RWPE2 (cell line): ENCODE measurements at regions not wholly inside any gene's neighbourhood (a gene's known extent, or its start where the extent isn't known, plus 50 kb on each side); places are given as distances from the start of the nearest gene placed in this dataset.

Experiments used
- ATAC-seq: fragments of 200-7000 bp; cut with Tn5 transposase; 3 replicates; pipeline ENCODE4 v1.9.1; 2021; ENCODE audit warnings: low read depth
- DNase-seq: peaks from one replicate; pipeline ENCODE4 v3.0.0-alpha.2; 2020; ENCODE audit warnings: low spot score
- H3K27ac ChIP-seq: fragments of 450-650 bp; 2 replicates; pipeline ENCODE4 v1.5.1; 2017; ENCODE audit warnings: mild to moderate bottlenecking; ENCODE audit not compliant: poor library complexity, severe bottlenecking
- H3K27me3 ChIP-seq: fragments of 250-450 bp; sonication (Bioruptor Pico); 2 replicates; pipeline ENCODE4 v1.5.1; 2021; ENCODE audit warnings: mild to moderate bottlenecking, moderate library complexity; ENCODE audit not compliant: insufficient read depth, poor library complexity, severe bottlenecking
- H3K36me3 ChIP-seq: fragments of 250-450 bp; sonication (Bioruptor Pico); 2 replicates; pipeline ENCODE4 v1.5.1; 2020; ENCODE audit warnings: low read depth, mild to moderate bottlenecking, moderate library complexity
- H3K4me1 ChIP-seq: fragments of 250-450 bp; sonication (Bioruptor Pico); 2 replicates; pipeline ENCODE4 v1.5.1; 2021; ENCODE audit warnings: mild to moderate bottlenecking, moderate library complexity; ENCODE audit not compliant: insufficient read depth, poor library complexity, severe bottlenecking
- H3K4me3 ChIP-seq: fragments of 250-450 bp; sonication (Bioruptor Pico); 2 replicates; pipeline ENCODE4 v1.5.1; 2021; ENCODE audit warnings: mild to moderate bottlenecking, moderate library complexity; ENCODE audit not compliant: severe bottlenecking
- H3K9me3 ChIP-seq: fragments of 250-450 bp; sonication (Bioruptor Pico); 2 replicates; pipeline ENCODE4 v1.5.1; 2021; ENCODE audit warnings: mild to moderate bottlenecking, moderate library complexity; ENCODE audit not compliant: severe bottlenecking
- TF ChIP-seq, protein P1 (sequence below): fragments of 450-650 bp; IDR thresholded peaks from one replicate; pipeline ENCODE4 v1.5.1; 2017; ENCODE audit warnings: mild to moderate bottlenecking, moderate library complexity; ENCODE audit not compliant: poor library complexity, severe bottlenecking

DNA sequence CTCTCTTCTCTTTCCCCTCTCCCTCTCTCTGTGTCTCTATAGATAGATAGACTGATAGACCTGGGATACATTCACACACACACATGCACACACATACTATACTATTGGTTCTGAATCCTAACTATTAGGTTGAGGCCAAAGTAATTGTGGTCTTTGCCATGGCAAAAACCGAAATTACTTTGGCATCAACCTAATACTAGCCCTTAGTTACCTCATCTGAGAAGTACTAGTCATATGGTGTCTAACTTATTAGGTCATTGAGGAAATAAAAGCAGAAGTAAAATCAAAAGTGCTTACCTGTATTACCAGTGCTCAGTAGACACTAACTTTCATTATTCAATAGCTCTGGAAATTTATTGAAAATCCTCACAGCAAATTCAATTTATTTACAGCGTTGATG, 451.5 kb downstream of the EPHA4 start:
- no peaks in the 10 kb centered on the region for H3K27me3 ChIP-seq
- H3K9me3 ChIP-seq, result no peaks in the 10 kb centered on the region
- no peak for DNase-seq
- no peak overlapping the region for H3K4me3 ChIP-seq
- no peaks in the 10 kb centered on the region for H3K36me3 ChIP-seq
- no peak overlapping the region for H3K27ac ChIP-seq
- ATAC-seq, result no peak
- TF ChIP-seq, protein P1, sequence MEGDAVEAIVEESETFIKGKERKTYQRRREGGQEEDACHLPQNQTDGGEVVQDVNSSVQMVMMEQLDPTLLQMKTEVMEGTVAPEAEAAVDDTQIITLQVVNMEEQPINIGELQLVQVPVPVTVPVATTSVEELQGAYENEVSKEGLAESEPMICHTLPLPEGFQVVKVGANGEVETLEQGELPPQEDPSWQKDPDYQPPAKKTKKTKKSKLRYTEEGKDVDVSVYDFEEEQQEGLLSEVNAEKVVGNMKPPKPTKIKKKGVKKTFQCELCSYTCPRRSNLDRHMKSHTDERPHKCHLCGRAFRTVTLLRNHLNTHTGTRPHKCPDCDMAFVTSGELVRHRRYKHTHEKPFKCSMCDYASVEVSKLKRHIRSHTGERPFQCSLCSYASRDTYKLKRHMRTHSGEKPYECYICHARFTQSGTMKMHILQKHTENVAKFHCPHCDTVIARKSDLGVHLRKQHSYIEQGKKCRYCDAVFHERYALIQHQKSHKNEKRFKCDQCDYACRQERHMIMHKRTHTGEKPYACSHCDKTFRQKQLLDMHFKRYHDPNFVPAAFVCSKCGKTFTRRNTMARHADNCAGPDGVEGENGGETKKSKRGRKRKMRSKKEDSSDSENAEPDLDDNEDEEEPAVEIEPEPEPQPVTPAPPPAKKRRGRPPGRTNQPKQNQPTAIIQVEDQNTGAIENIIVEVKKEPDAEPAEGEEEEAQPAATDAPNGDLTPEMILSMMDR, result no peak
- H3K4me1 ChIP-seq, result no peaks in the 10 kb centered on the region

DNA sequence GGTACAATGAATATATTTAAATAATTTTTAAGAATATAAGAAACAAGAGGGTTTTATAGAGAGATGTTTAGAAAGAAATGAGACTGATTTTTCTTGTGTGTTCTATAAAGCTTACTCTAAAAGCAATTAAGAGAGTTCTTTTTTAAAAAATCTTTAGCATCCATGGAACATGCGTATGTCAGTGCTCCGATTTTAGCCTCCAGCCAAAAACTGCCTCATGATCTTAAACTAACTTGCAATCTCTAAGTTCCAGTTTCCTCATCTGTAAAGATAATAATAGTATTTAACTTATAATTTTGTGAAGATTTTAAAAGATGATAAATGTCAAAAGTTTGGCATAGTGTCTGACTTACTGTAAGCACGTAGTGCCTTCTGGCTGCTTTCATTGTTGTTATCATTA, 448.7 kb downstream of the EPHA4 start:
- no peak overlapping the region for H3K4me3 ChIP-seq
- DNase-seq, result no peak
- no peaks in the 10 kb centered on the region for H3K36me3 ChIP-seq
- ATAC-seq, result no peak
- TF ChIP-seq, protein P1, result no peak
- no peaks in the 10 kb centered on the region for H3K4me1 ChIP-seq
- H3K9me3 ChIP-seq, result no peaks in the 10 kb centered on the region
- H3K27ac ChIP-seq, result no peak overlapping the region
- no peaks in the 10 kb centered on the region for H3K27me3 ChIP-seq

DNA sequence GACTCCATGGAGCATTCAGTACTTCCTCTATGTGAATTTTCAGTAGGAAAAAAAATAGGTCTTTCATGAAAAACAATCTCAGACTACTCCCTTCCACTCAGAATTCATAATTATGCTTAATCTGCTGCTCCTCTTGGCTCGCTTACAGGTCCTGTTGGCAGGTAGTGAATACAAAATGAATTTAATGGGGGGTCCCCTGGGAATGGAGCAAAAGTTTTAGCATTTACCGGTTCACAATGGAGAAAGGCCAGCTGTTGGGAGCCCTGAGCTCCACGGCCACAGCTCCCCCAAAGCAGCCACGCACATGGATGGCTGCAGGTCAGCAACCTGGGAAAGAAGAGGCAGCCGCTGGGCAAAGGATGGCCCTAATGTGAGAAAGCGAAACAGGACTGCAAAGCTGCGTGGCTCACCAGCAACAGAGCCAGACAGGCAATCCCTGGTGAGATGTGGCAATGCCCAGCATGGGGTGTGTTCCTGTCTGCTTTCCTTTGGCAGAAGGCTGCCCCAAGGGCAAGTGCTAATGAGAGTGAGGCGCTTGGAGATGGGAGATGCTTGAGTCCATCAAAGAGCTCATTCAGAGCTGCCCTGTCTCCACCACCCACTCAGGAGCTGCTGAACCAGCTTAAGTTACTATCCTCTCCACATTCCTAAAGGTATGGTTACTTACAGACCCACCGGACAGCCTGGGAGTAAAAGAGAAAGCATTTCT, 447.4 kb downstream of the EPHA4 start:
- Histone ChIP-seq H3K9me3 (no peaks in the 10 kb centered on the region), H3K27me3 (no peaks in the 10 kb centered on the region), H3K4me1 (no peaks in the 10 kb centered on the region), H3K36me3 (no peaks in the 10 kb centered on the region), H3K4me3 (no peak overlapping the region), H3K27ac (no peak overlapping the region)
- TF ChIP-seq, protein P1, result no peak
- peak; percentile 63 for ATAC-seq
- no peak for DNase-seq

DNA sequence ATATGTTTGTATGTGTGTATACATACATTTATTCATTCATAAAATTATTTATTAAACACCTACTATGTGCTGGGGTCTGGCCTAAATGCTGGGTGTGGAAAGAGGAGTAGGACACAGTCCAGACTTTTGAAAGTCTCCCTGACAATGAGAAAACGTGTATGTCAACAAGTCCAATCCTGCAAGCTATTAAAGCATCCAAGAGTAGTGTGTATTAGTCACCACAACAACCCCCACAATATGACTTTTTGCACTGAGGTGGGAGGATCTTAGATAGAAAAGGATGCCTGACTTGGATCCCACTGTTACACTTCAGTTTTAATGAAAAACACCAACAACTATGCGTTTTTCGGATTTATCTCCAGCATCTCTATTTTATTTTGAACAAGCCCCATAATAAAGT, 446.4 kb downstream of the EPHA4 start:
- Histone ChIP-seq H3K36me3 (no peaks in the 10 kb centered on the region), H3K9me3 (no peaks in the 10 kb centered on the region), H3K4me1 (no peaks in the 10 kb centered on the region), H3K4me3 (no peak overlapping the region), H3K27ac (no peak overlapping the region), H3K27me3 (no peaks in the 10 kb centered on the region)
- ATAC-seq, result peak; percentile 58; the same call in 2 of the 3 replicates
- TF ChIP-seq, protein P1, result no peak
- DNase-seq, result no peak

DNA sequence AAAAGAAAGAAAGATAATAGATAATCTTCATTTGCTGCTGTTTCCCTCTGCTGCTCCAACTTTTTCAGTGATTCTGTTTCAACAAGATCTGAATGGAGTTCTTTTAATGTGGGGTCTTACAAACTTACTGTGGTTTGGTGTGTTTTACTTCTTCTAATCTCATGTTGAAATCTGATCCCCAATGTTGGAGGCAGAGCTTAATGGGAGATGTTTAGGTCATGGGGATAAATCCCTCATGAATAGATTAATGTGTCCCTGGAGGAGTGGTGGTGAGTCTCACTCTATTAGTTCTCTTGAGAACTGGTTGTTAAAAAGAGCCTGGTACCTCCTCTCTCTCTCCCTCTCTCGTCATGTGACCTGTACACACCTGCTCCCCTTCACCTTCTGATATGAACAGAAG, 442.4 kb downstream of the EPHA4 start:
- Histone ChIP-seq H3K4me3 (no peak overlapping the region), H3K9me3 (no peaks in the 10 kb centered on the region), H3K4me1 (no peaks in the 10 kb centered on the region), H3K36me3 (no peaks in the 10 kb centered on the region), H3K27ac (no peak overlapping the region), H3K27me3 (no peaks in the 10 kb centered on the region)
- DNase-seq (no peak), ATAC-seq (no peak)
- TF ChIP-seq, protein P1, result no peak
